Nephron (organoid): ENCODE measurements at regions not wholly inside any gene's neighbourhood (a gene's known extent, or its start where the extent isn't known, plus 50 kb on each side); places are given as distances from the start of the nearest gene placed in this dataset.

ENCODE experiments used
- H3K27ac Mint-ChIP-seq, 3 experiments: 2 replicates each; pipeline ENCODE4 v1.8.0; 2020; ENCODE audit warnings: mixed read lengths in 3 of 3, mild to moderate bottlenecking in 2 of 3, moderate library complexity in 1 of 3
- H3K27me3 Mint-ChIP-seq: 2 replicates; pipeline ENCODE4 v1.8.0; 2021; ENCODE audit warnings: low read depth, mild to moderate bottlenecking, moderate library complexity, mixed read lengths
- H3K36me3 Mint-ChIP-seq: 2 replicates; pipeline ENCODE4 v1.8.0; 2020; ENCODE audit warnings: low read depth, mixed read lengths
- H3K4me1 Mint-ChIP-seq: 2 replicates; pipeline ENCODE4 v1.8.0; 2020; ENCODE audit warnings: mixed read lengths
- H3K4me3 Mint-ChIP-seq, 3 experiments: 2 replicates each; pipeline ENCODE4 v1.8.0; 2020; ENCODE audit warnings: mild to moderate bottlenecking in 3 of 3, mixed read lengths in 3 of 3, moderate library complexity in 2 of 3
- H3K9me3 Mint-ChIP-seq: 2 replicates; pipeline ENCODE4 v1.8.0; 2020; ENCODE audit warnings: mixed read lengths
- CTCF ChIP-seq, 3 experiments: fragments of 200-600 bp; sonication (generic); IDR thresholded peaks; one replicate each; pipeline ENCODE4 v1.5.0; 2021; ENCODE audit warnings: antibody characterized with exemption in 3 of 3; ENCODE audit not compliant: unreplicated experiment in 3 of 3

GRCh38 chr12:68476794-68477193 lies 133.9 kb upstream of the RAP1B start:
- Mint-ChIP-seq H3K9me3 (no peaks in the 10 kb centered on the region), H3K27me3 (peaks cover 4% of the 10 kb centered on the region), H3K36me3 (no peaks in the 10 kb centered on the region), H3K27ac (no peak overlapping the region), H3K4me1 (peaks cover 11% of the 10 kb centered on the region), H3K4me3 (no peak overlapping the region)
- TF ChIP-seq CTCF (IDR thresholded peaks at IDR 0.05; ENCODE audit: unreplicated experiment in 3 of 3), result no peak

GRCh38 chr12:68477261-68477772 lies 133.4 kb upstream of the RAP1B start:
- Mint-ChIP-seq H3K4me1 (peaks cover 11% of the 10 kb centered on the region), H3K27me3 (peaks cover 4% of the 10 kb centered on the region), H3K9me3 (no peaks in the 10 kb centered on the region), H3K27ac (no peak overlapping the region), H3K4me3 (no peak overlapping the region), H3K36me3 (no peaks in the 10 kb centered on the region)
- TF ChIP-seq CTCF (IDR thresholded peaks at IDR 0.05; ENCODE audit: unreplicated experiment in 3 of 3), result no peak

- H3K4me1 Mint-ChIP-seq, result peaks cover 11% of the 10 kb centered on the region
- H3K27me3 Mint-ChIP-seq, result peaks cover 4% of the 10 kb centered on the region
- H3K27ac Mint-ChIP-seq, result no peak overlapping the region
- no peak overlapping the region for H3K4me3 Mint-ChIP-seq
- no peaks in the 10 kb centered on the region for H3K36me3 Mint-ChIP-seq
- no peak for TF ChIP-seq CTCF (IDR thresholded peaks at IDR 0.05; ENCODE audit: unreplicated experiment in 3 of 3)
- H3K9me3 Mint-ChIP-seq, result no peaks in the 10 kb centered on the region
These were observed 132.8 kb upstream of the RAP1B start for GRCh38 chr12:68477906-68478305.

GRCh38 chr12:68478516-68479260 lies 132.0 kb upstream of the RAP1B start:
- no peak for TF ChIP-seq CTCF (IDR thresholded peaks at IDR 0.05; ENCODE audit: unreplicated experiment in 3 of 3)

GRCh38 chr12:68479261-68479895 lies 131.3 kb upstream of the RAP1B start:
- no peak for TF ChIP-seq CTCF (IDR thresholded peaks at IDR 0.05; ENCODE audit: unreplicated experiment in 3 of 3)

More at GRCh38 chr12:68478516-68479260, 132.0 kb upstream of the RAP1B start:
- no peaks in the 10 kb centered on the region for H3K36me3 Mint-ChIP-seq
- H3K27ac Mint-ChIP-seq, result peak overlapping the region in 2 of 3 experiments; percentile 58 to 63
- H3K4me3 Mint-ChIP-seq, result no peak overlapping the region
- peaks cover 11% of the 10 kb centered on the region for H3K4me1 Mint-ChIP-seq
- peaks cover 4% of the 10 kb centered on the region for H3K27me3 Mint-ChIP-seq
- no peaks in the 10 kb centered on the region for H3K9me3 Mint-ChIP-seq

More at GRCh38 chr12:68479261-68479895, 131.3 kb upstream of the RAP1B start:
- Mint-ChIP-seq H3K9me3 (no peaks in the 10 kb centered on the region), H3K4me1 (peaks cover 11% of the 10 kb centered on the region), H3K36me3 (no peaks in the 10 kb centered on the region), H3K27me3 (peaks cover 4% of the 10 kb centered on the region), H3K4me3 (no peak overlapping the region), H3K27ac (peak overlapping the region in 2 of 3 experiments; percentile 58 to 63)
